22Rv1 (cell line): ENCODE measurements at regions not wholly inside any gene's neighbourhood (a gene's known extent, or its start where the extent isn't known, plus 50 kb on each side); places are given as distances from the start of the nearest gene placed in this dataset.

Source experiments
- ZFX ChIP-seq: fragments of 450-650 bp; IDR thresholded peaks from 2 replicates; pipeline ENCODE4 v1.6.1; 2017; ENCODE audit warnings: antibody characterized with exemption, borderline replicate concordance
- TF ChIP-seq, protein P1 (sequence below): fragments of 450-650 bp; IDR thresholded peaks from 2 replicates; pipeline ENCODE4 v1.5.1; 2017; ENCODE audit warnings: mild to moderate bottlenecking

- TF ChIP-seq, protein P1, sequence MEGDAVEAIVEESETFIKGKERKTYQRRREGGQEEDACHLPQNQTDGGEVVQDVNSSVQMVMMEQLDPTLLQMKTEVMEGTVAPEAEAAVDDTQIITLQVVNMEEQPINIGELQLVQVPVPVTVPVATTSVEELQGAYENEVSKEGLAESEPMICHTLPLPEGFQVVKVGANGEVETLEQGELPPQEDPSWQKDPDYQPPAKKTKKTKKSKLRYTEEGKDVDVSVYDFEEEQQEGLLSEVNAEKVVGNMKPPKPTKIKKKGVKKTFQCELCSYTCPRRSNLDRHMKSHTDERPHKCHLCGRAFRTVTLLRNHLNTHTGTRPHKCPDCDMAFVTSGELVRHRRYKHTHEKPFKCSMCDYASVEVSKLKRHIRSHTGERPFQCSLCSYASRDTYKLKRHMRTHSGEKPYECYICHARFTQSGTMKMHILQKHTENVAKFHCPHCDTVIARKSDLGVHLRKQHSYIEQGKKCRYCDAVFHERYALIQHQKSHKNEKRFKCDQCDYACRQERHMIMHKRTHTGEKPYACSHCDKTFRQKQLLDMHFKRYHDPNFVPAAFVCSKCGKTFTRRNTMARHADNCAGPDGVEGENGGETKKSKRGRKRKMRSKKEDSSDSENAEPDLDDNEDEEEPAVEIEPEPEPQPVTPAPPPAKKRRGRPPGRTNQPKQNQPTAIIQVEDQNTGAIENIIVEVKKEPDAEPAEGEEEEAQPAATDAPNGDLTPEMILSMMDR = no peak
- no peak for TF ChIP-seq ZFX
Measured at GRCh38 chr16:59201821-59202220, 467.7 kb upstream of the GOT2 start.
